CD4-positive, alpha-beta T cell treated with Interleukin-10 for 1 hour (primary cell): ENCODE measurements at regions not wholly inside any gene's neighbourhood (a gene's known extent, or its start where the extent isn't known, plus 50 kb on each side); places are given as distances from the start of the nearest gene placed in this dataset.

Experiments used
- DNase-seq: peaks from one replicate; pipeline ENCODE4 v3.0.0-alpha.2; 2020

- DNase-seq, result no peak
Measured at GRCh38 chr16:8258523-8258922, 331.8 kb downstream of the TMEM114 start.

- no peak for DNase-seq
Measured at GRCh38 chr16:8257561-8257960, 332.8 kb downstream of the TMEM114 start.

GRCh38 chr16:8254405-8254804 is 335.9 kb downstream of the TMEM114 start:
- DNase-seq, result no peak

- no peak for DNase-seq
Measured at GRCh38 chr16:8253718-8254117, 336.6 kb downstream of the TMEM114 start.

- no peak for DNase-seq
Measured at GRCh38 chr16:8251727-8252126, 338.6 kb downstream of the TMEM114 start.

GRCh38 chr16:8251298-8251697 is 339.0 kb downstream of the TMEM114 start:
- no peak for DNase-seq

- DNase-seq, result no peak
Measured at GRCh38 chr16:8247993-8248392, 342.3 kb downstream of the TMEM114 start.

- no peak for DNase-seq
Measured at GRCh38 chr16:8243981-8244380, 346.3 kb downstream of the TMEM114 start.

GRCh38 chr16:8241408-8241807 is 348.9 kb downstream of the TMEM114 start:
- DNase-seq, result no peak

- no peak for DNase-seq
Measured at GRCh38 chr16:8239443-8239842, 350.9 kb downstream of the TMEM114 start.

- no peak for DNase-seq
Measured at GRCh38 chr16:8237452-8237851, 352.9 kb downstream of the TMEM114 start.

GRCh38 chr16:8236816-8237215 is 353.5 kb downstream of the TMEM114 start:
- no peak for DNase-seq

- no peak for DNase-seq
Measured at GRCh38 chr16:8230497-8230896, 359.8 kb downstream of the TMEM114 start.

- DNase-seq, result no peak
Measured at GRCh38 chr16:8229011-8229520, 361.2 kb downstream of the TMEM114 start.

- DNase-seq, result no peak
Measured at GRCh38 chr16:8217201-8217600, 373.1 kb downstream of the TMEM114 start.

- no peak for DNase-seq
Measured at GRCh38 chr16:8204769-8205168, 385.5 kb downstream of the TMEM114 start.

GRCh38 chr16:8204096-8204495 is 386.2 kb downstream of the TMEM114 start:
- DNase-seq, result no peak

GRCh38 chr16:8203101-8203500 is 387.2 kb downstream of the TMEM114 start:
- DNase-seq, result no peak

- no peak for DNase-seq
Measured at GRCh38 chr16:8200839-8201238, 389.5 kb downstream of the TMEM114 start.

- no peak for DNase-seq
Measured at GRCh38 chr16:8199390-8199789, 390.9 kb downstream of the TMEM114 start.

GRCh38 chr16:8194794-8195193 is 395.5 kb downstream of the TMEM114 start:
- DNase-seq, result no peak

GRCh38 chr16:8188841-8189240 is 401.5 kb downstream of the TMEM114 start:
- no peak for DNase-seq

GRCh38 chr16:8187782-8188372 is 402.4 kb downstream of the TMEM114 start:
- DNase-seq, result no peak

GRCh38 chr16:8184854-8185253 is 405.5 kb downstream of the TMEM114 start:
- DNase-seq, result no peak
